ENCODE measurements at regions not wholly inside any gene's neighbourhood (a gene's known extent, or its start where the extent isn't known, plus 50 kb on each side); places are given as distances from the start of the nearest gene placed in this dataset.

DNA sequence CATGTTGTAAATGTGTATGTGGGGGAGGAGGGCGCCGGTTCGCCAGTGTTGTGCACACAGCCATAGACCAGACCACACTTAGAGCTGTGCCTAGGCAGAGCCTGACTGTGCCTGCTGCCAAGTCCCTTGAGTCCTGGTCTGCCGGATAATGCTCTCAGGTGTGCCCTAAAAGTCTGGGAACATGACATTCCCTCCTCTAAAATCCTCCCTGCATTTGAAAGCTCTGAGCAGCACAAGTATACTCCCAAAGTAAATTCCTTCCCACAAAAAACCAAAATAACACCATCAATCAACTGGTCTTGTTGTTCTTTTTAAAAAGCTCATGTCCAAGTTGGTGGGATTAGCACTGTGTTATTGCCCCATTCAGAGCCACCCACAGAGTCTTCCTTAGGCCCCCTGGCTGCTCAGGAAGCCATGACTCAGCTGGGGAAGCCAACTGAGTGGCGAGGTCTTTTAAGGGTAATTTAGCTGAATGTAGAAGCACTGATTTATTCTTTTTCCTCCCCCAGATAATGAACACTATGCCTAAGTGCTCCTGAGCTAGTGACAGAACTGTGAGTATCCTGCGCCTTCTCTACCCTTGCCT, 147.8 kb upstream of the MCTP2 start:
- DNase-seq, result no peak
- Mint-ChIP-seq H3K27me3 (no peaks in the 10 kb centered on the region), H3K4me1 (no peaks in the 10 kb centered on the region), H3K36me3 (no peaks in the 10 kb centered on the region), H3K4me3 (no peak overlapping the region), H3K27ac (no peak overlapping the region), H3K9me3 (no peaks in the 10 kb centered on the region)
- CTCF ChIA-PET, result no interaction called here

DNA sequence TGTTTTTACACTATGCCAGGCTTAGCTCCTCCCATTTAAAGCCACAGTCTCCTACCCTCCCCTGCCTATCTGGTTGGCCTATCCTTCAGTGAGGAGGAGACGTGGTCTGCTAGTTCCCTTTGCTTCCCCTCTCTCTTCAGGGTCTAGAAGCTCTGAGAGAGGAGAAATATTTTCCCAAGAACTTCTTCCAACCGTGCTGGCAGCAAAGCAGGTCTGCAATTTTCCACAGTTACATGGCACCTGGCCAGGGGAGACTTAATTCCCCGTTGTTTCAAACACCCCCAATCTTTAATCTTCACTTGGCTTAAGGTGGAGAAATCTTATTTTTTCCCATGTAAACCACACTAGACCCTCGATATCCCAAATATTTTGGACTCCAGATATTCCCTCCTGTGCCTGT, 149.5 kb upstream of the MCTP2 start:
- Mint-ChIP-seq H3K27ac (no peak overlapping the region), H3K9me3 (no peaks in the 10 kb centered on the region), H3K36me3 (no peaks in the 10 kb centered on the region), H3K27me3 (no peaks in the 10 kb centered on the region), H3K4me1 (no peaks in the 10 kb centered on the region), H3K4me3 (no peak overlapping the region)
- no peak for DNase-seq
- CTCF ChIA-PET, result no interaction called here

DNA sequence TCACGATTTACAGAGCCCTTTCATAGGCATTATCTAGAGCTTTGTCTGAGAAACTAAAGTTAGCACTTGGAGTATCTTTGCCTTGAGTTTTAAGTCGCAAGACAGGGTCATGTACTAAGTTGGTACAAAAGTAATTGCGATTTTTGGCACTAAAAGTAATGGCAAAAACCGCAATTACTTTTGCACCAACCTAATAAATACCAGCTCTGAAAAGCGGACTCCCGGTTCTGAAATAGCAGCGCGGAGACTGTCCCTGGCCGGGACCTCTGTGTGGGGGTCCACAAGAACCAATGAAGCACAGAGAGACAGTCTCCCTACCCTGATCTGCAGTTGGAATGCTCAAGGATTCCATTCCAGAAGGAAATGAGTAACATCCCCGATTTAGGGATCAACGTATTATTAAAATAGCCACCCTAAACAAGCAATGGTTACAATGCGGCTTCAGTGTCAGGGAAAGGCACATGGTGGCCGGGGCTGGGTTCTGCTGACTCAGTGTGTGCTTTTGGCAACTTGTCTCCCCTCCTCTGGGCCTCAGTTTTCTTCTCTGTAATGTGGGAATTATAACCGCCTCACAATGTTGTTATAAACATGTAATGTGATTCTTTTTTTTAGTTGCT, 150.3 kb upstream of the MCTP2 start:
- H3K9me3 Mint-ChIP-seq, result no peaks in the 10 kb centered on the region
- H3K4me3 Mint-ChIP-seq, result no peak overlapping the region
- H3K27me3 Mint-ChIP-seq, result no peaks in the 10 kb centered on the region
- no peaks in the 10 kb centered on the region for H3K36me3 Mint-ChIP-seq
- no peak overlapping the region for H3K27ac Mint-ChIP-seq
- DNase-seq, result no peak
- no peaks in the 10 kb centered on the region for H3K4me1 Mint-ChIP-seq
- CTCF ChIA-PET, result no interaction called here

DNA sequence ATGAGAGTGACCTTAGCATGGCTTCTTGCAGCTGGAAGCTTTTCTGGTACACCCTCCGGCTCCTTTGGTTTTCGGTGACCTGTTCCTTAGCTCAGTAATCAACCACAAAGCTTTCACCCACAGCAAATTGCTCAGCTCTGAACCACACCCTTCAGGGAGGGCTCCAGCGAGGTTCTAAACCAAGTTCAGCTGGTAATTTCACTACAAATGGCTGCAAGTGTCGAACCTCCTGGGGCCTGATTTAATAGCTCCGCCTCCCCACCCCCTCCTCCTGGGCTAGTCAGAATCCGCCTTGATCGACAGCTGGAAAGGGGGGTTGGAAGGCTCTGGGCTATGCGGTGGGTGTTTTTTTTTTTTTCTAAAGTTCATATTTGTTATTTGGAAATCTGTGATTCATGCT, 150.9 kb upstream of the MCTP2 start:
- no peak for DNase-seq
- no peak overlapping the region for H3K4me3 Mint-ChIP-seq

DNA sequence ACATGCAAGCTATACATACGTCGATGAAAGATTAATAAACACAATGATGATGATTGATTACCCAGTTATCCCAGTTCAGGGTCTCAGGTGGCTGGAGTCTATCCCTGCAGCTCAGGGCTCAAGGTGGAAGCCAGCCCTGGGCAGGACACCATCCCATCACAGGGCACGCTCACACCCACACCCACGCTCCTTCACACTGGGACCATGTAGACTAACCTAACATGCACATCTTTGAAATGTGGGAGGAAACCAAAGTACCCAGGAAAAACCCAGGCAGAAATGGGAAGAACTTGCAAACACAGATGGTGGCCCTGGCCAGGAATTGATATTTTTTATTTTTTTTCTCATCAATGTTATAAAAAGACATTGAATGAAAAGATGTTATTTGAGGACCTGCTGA, 151.4 kb upstream of the MCTP2 start:
- no peak for DNase-seq
- no peaks in the 10 kb centered on the region for H3K4me1 Mint-ChIP-seq
- H3K36me3 Mint-ChIP-seq, result no peaks in the 10 kb centered on the region
- H3K9me3 Mint-ChIP-seq, result no peaks in the 10 kb centered on the region
- H3K4me3 Mint-ChIP-seq, result no peak overlapping the region
- CTCF ChIA-PET, result no interaction called here
- no peaks in the 10 kb centered on the region for H3K27me3 Mint-ChIP-seq
- no peak overlapping the region for H3K27ac Mint-ChIP-seq

More for the DNA sequence above, 150.9 kb upstream of the MCTP2 start:
- Mint-ChIP-seq H3K36me3 (no peaks in the 10 kb centered on the region), H3K9me3 (no peaks in the 10 kb centered on the region), H3K27ac (no peak overlapping the region), H3K4me1 (no peaks in the 10 kb centered on the region), H3K27me3 (no peaks in the 10 kb centered on the region)
- CTCF ChIA-PET, result no interaction called here

DNA sequence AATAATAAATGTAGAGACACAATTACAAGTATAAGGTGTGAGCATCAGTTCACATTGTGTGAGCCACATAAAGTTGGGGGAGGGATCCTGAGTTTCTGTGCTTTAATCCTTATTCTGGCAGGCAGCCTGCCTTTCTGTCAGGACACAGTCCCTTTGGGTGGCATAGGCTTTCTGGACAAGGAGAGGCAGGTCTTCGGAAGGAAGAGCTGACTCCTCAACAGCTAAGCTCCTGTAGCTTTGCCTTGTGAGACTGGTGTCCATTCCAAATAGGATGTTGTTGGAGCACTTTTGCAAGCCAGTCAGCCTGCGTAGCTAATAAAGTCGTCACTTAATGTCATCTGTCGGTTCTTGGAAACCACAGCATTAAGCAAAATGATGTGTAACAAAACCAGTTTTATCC, 151.9 kb upstream of the MCTP2 start:
- no peak for DNase-seq
- Mint-ChIP-seq H3K27me3 (no peaks in the 10 kb centered on the region), H3K4me3 (no peak overlapping the region), H3K9me3 (no peaks in the 10 kb centered on the region), H3K4me1 (no peaks in the 10 kb centered on the region), H3K27ac (no peak overlapping the region), H3K36me3 (no peaks in the 10 kb centered on the region)
- CTCF ChIA-PET, result no interaction called here

DNA sequence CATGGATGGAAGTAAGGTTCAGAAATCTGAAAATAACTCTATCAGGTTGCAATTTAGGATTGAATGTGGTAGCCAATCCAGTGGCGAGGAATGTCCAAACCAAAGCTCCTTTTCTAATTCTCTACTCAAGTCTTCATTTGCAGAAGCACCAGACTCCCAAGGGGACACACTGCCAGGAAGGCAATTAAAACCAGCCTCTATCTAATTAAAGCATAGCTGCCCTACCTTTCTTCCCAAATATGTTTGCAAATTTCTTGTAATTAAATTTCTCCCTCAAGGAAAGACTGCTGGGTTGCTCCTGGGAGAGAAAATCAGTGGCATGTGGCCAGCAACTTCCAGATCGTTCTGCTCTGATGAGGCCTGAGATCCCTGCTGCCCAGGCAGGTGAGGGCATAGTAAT, 153.4 kb upstream of the MCTP2 start:
- H3K27ac Mint-ChIP-seq, result no peak overlapping the region
- H3K4me3 Mint-ChIP-seq, result no peak overlapping the region
- H3K36me3 Mint-ChIP-seq, result no peaks in the 10 kb centered on the region
- H3K4me1 Mint-ChIP-seq, result no peaks in the 10 kb centered on the region
- no peaks in the 10 kb centered on the region for H3K27me3 Mint-ChIP-seq
- CTCF ChIA-PET, result no interaction called here
- no peaks in the 10 kb centered on the region for H3K9me3 Mint-ChIP-seq
- no peak for DNase-seq

DNA sequence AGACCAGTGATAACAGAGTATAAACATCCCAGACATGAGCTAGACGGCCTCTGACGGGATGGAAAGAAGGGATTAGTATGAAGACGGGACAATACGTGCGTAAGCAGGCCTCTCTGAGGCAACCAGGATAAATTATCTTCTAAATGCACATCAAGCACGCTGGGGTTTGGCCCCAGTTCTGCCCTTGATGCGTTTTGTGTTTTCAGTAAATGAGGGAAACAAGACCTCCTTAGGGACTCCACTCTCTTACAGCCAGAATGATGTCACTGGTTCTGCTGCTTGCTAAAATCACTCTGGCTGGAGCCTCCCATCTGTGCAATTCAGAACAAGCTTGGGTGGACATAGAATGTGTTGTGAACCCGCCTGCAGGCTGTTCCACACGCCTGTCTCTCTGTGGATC, 156.0 kb upstream of the MCTP2 start:
- Mint-ChIP-seq H3K27me3 (peaks cover 3% of the 10 kb centered on the region), H3K4me3 (no peak overlapping the region), H3K27ac (no peak overlapping the region), H3K4me1 (no peaks in the 10 kb centered on the region), H3K36me3 (no peaks in the 10 kb centered on the region), H3K9me3 (no peaks in the 10 kb centered on the region)
- CTCF ChIA-PET, result no interaction called here
- no peak for DNase-seq

DNA sequence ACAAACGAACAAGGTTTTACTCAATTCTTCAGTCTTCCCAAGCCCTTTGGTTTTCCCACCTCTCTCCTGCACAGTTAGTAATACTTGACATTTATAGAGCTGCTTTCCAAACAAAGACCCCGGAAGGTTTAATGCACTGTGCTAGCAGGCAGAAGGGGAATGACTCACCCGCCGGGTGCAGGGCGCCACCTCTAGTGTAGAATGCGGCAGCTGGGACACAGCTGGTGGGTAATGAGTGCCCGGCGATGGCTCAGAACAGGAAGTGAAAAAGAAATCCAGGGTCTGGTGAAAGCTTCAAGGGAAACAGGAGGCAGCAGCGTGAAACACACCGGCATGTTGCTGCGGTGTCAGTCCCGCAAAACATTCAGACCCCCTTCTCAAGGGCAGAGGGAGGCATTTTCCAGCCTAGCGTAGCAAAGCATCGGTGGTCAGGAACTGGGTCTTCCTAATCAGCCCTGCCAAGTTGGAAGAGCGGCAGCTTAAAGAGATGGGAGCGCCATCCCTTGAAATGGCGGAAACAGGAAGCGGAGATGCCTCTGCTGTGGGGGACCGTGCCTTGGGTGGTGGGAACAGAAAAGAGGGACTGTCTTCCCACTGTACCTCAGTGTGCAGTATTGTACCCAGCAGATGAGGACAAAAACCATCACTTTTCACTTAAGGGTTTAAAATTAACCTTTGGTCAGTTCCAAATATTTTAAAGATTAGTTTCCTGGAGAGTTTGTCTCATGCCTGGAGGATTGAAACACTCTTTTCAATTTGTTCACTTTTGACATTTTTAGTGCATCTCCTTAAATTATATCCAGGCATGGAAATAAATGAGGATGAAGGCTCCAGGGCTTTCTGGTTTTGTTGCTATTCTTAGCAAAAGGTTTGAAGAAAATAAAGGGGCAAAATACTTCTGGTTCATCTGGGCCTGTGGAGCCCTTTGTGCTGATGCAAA, 160.7 kb upstream of the MCTP2 start:
- no peaks in the 10 kb centered on the region for H3K36me3 Mint-ChIP-seq
- no peaks in the 10 kb centered on the region for H3K4me1 Mint-ChIP-seq
- CTCF ChIA-PET, result no interaction called here
- H3K9me3 Mint-ChIP-seq, result no peaks in the 10 kb centered on the region
- peaks cover 5% of the 10 kb centered on the region for H3K27me3 Mint-ChIP-seq
- no peak for DNase-seq
- no peak overlapping the region for H3K27ac Mint-ChIP-seq
- no peak overlapping the region for H3K4me3 Mint-ChIP-seq

DNA sequence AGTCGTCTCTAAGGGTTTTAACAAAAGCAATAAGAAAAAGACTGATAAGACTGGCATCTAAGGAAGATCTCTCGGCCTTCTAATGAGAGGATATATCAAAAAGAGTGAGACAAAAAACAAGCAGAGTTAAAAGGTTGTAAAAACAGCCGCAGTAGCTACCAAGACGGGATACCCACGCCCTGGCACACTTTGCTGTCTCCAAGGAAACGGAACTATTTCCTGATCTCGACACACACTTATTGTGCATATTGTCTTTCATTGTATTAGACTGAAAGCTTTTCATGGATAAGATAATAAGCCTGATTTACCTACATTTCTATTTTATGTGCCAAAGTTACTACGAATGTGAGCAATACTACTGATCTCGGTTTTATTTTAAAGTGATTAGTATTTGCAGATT, 161.5 kb upstream of the MCTP2 start:
- DNase-seq, result no peak
- H3K36me3 Mint-ChIP-seq, result no peaks in the 10 kb centered on the region
- no peak overlapping the region for H3K4me3 Mint-ChIP-seq
- H3K27ac Mint-ChIP-seq, result no peak overlapping the region
- peaks cover 5% of the 10 kb centered on the region for H3K27me3 Mint-ChIP-seq
- H3K9me3 Mint-ChIP-seq, result no peaks in the 10 kb centered on the region
- H3K4me1 Mint-ChIP-seq, result no peaks in the 10 kb centered on the region
- CTCF ChIA-PET, result no interaction called here

DNA sequence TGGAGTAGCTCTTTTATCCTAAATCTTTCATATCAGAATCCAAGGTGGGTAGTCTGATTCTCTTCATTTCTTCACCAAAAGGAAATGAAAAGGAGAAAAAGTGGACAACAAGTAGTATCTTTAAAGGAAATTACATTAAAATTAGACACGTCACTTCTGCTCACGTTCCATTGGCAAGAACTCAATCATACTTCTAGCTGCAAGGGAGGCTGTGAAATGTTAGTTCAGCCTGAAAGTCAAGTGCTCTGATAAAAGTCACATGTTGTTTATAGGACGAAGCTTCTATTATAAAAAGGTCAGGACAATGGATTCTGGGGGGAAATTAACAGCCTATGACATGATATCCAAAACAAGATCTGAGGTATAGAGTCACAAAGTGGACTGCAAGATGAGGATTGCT, 164.6 kb upstream of the MCTP2 start:
- Mint-ChIP-seq H3K4me1 (no peaks in the 10 kb centered on the region), H3K9me3 (no peaks in the 10 kb centered on the region), H3K27me3 (peaks cover 5% of the 10 kb centered on the region), H3K36me3 (no peaks in the 10 kb centered on the region), H3K4me3 (no peak overlapping the region), H3K27ac (no peak overlapping the region)
- DNase-seq, result no peak
- CTCF ChIA-PET, result no interaction called here

DNA sequence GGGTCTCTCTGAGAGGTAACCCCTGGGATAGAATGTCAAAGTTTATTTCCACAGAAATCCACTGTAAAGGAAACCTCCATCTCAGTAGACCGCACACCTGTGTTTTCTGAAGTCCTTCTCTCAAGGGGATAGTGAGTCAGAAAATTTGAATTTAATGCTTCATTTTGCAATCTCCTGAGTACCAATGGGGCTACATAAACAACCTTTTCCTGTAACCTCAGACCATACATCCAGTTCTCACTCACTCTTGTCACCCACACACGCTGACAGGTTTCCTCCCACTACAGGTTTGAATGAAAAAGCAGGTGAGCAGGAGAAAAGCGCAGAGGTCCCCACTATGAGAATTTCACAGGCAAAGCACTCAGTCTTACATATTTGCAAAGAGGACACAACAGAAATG, 165.3 kb upstream of the MCTP2 start:
- Mint-ChIP-seq H3K9me3 (no peaks in the 10 kb centered on the region), H3K27ac (no peak overlapping the region), H3K4me1 (no peaks in the 10 kb centered on the region), H3K36me3 (no peaks in the 10 kb centered on the region), H3K4me3 (no peak overlapping the region), H3K27me3 (peaks cover 5% of the 10 kb centered on the region)
- CTCF ChIA-PET, result no interaction called here
- no peak for DNase-seq

DNA sequence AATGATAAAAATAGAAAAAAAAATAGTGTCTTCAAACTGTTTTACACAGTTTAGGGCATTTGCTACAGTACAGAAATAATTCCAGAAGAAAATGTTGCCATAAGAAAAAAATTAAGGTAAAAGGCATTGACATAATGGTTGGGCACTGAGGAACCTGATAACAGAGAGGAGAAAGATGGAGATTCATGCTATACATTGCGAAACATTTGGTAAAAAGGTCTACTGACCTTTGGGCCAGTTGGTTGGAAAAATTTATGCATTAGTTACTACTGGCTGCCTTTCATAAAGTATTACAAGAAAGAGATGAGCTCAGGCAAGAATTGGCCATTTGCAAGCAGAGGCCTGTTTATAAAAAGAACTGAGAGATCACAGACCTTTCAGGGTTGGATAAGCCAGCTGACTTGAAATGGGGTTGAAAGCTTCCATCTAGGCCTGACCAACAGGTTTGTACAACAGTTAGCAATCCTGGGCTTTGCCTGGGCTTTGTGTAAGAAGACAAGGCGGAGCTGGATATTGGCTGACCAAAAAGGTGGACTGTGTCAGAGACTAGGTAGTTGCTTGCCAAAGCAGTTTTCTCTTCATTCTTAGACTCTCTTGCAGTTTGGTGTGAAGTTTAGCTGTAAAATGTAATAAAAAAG, 166.6 kb upstream of the MCTP2 start:
- CTCF ChIA-PET, result interaction anchor here (0.7 kb wide), 1 partner anchor 100 kb away, joined by 3 read pairs; no protein-coding TSS in a partner anchor
- DNase-seq, result no peak
- Mint-ChIP-seq H3K27me3 (no peaks in the 10 kb centered on the region), H3K36me3 (no peaks in the 10 kb centered on the region), H3K4me3 (no peak overlapping the region), H3K4me1 (no peaks in the 10 kb centered on the region), H3K27ac (no peak overlapping the region), H3K9me3 (no peaks in the 10 kb centered on the region)

DNA sequence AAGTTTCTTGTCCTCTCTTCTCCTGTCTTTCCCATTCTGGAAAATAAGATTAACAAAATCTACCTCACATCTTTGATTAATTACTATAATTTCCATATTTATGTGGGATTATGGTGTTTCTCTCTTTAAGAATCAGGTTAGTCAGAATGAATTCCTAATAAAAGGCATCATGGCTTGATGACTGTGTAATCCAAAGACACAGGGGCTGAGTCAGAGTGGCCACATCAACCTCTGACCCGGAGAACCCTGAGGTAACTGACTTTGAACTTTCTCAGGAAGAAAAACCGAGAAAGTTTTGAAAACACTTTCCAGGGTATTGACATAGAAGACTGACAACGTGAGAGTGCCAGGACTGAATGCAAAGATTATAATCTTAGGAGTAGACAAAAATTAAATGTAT, 170.3 kb upstream of the MCTP2 start:
- Mint-ChIP-seq H3K9me3 (no peaks in the 10 kb centered on the region), H3K4me3 (no peak overlapping the region), H3K27me3 (no peaks in the 10 kb centered on the region), H3K36me3 (no peaks in the 10 kb centered on the region), H3K27ac (no peak overlapping the region), H3K4me1 (no peaks in the 10 kb centered on the region)
- no peak for DNase-seq
- CTCF ChIA-PET, result no interaction called here
